ENCODE measurements at regions not wholly inside any gene's neighbourhood (a gene's known extent, or its start where the extent isn't known, plus 50 kb on each side); places are given as distances from the start of the nearest gene placed in this dataset.
"Not testable (repeated sequence)": the region's sequence is repeated elsewhere in the genome, so short reads cannot be mapped to it uniquely, and the experiment has no call there.

GRCh38 chr3:13245615-13245978 is 172.4 kb upstream of the IQSEC1 start:
- DNase-seq, result no peak

- no peak for DNase-seq
Observed at GRCh38 chr3:13243586-13243985, 170.4 kb upstream of the IQSEC1 start.

- no peak for DNase-seq
Observed at GRCh38 chr3:13242364-13242737, 169.1 kb upstream of the IQSEC1 start.

DNA sequence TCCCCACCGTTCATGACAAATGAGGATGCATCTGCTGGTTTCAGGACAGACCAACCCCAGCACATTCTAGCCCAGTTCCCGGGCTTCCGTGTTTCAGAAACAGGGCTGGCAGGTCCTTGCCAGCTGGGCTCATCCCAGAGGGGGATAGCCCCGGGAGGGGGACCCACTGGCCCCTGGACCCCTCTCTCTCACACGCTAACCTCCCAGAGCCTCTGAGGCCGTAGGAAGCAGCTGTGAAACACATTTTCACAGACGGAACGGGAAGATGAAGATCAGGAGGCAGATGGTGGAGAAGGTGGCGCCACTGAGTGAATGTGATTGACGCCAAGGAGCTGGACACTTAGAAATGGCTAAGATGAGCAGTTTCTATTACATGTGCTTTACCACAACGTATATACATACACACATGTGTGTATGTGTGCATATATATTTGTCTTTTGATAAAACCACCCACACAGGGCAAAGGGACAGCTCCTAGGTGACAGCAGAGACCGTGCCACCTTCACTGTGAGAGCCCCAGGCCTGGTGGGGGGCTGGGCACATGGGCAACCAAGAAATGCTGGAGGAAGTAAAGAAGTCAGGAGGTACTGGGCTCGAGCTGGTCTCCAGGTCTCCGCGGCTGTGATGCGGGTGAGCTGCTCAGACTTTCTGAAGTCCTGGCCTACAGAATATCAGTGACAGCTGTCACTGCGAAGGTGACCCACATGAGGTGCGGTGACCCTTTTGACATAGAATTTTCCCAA is 168.6 kb upstream of the IQSEC1 start:
- DNase-seq, result peak; percentile 4

DNA sequence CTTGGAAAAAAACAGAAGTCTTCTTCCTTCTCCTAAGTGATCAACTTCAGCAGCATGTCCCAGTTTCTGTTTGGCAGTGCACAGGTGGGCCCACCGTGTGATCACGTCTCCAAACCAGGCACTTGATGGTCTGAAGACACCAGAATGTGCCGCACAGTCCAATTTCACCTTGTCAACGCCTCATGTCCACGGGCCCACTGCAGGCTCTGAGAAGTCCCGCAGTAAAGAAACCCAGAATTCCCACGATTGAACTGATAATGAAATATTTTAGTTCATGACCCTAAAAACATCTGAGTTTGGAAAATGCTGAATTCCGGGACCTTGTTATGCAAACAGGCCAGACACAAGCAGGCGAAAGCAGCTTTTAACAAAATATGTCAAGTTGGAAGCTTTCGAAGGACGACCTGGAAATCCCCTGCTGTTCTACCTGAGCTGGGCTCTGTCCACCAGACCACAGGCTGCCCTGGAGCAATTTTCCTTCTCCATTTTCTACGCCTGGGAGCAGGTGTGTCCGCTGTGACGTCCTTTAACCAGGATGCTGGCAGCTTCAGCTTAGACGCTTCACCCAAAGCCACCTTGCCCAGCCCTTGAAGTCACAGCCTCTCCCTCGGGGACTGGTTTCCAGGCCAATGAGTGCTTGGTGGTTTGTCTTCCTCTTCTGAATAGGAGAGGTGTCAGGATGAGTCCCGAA is 167.8 kb upstream of the IQSEC1 start:
- DNase-seq, result no peak

GRCh38 chr3:13239467-13239760 is 166.2 kb upstream of the IQSEC1 start:
- DNase-seq, result no peak

DNA sequence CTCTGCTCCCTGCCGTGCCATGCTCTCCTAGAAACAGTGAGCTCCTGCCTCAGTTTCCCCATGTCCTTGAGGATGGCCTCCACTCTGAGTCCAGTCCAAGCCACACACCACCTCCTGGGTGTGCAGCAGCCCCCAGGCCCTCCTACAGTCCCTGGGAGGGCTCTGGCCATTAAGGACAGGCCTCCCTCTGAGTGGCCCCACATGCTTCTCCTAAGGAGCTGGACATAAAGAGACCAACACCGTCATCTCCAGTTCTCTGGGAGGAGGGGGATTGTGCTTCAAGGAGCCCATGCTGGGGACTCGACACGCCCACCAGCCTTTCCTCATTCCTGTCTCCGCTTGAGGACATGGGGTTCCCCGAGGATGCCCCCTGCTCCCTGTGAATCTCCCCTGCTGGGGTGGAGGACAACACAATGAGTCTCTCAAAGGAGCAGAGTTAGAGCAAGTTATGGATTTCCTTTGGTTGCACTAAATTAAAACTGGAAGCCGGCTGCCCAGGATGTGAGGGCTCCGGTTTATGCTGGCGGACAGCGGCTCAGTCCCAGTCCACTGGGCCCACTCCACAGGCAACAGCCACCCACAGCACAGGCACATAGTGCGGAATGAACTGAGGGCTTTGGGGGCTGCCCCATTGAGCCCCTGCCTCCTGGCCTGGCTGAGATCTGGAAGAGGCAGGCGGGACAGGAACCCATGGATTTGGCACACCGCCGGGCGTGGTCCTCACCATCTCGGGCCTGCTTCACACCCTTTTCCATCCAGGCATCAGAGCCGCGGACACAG is 165.6 kb upstream of the IQSEC1 start:
- DNase-seq, result no peak

- DNase-seq, result no peak
Observed at GRCh38 chr3:13237776-13238490, 164.7 kb upstream of the IQSEC1 start.

GRCh38 chr3:13236557-13237173 is 163.4 kb upstream of the IQSEC1 start:
- no peak for DNase-seq

DNA sequence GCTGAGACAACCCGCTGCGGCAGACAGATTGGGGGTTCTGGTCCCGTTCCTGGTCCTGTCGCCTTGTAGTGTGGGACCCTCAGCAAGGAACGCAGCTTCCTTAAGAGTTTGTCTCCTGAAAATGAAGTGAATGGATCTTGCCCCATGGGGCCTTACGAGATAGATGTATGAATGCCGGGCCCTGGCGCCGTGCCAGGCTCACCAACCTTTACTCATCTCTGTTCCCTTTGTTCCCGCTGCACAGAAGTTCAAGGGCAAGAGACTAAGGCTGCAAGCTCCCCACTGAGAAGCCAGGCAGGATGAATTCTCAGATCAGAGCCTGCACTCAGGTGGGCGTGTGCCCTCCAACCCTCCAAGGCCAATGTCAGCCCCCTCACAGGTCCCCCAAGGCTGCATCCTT is 162.7 kb upstream of the IQSEC1 start:
- DNase-seq, result peak; percentile 3

DNA sequence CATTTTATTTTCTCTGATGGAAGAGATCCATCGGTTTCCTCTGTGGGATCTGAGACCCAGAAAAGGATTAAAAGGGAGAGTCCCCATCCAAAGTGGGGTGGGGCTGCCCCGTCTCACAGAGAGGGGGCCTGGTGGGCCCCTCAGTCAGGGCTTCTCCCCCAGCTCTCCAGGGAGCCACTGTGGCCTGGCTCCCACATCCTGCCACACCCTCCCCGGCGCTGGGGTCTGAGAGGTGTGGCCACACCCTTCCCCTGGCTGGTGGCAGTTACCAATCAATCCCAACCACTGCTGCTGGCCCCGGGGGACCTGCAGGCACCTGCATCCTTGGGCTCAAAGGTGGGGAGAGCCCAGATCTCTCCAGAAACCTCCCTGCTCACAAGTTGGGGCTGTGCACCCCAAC is 161.8 kb upstream of the IQSEC1 start:
- no peak for DNase-seq

DNA sequence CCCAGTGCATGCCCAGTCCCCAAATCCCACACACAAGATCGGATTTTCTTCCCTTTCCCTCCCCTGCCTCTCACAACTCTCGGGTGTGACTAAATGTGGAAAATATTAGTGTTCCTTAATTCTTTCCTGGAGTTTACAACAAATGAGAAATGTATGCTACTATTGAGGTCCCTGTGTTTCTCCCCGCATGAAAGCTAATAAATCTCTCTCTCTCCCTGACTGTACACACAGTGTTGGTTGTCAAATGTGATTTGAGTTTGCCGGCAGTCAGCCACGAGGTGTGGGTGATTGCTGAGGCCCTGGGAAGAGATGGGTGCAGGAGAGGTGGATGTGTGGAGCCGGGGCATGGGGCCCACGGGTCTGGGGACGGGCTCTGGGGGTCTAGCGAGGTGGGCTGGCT is 161.4 kb upstream of the IQSEC1 start:
- no peak for DNase-seq

- DNase-seq, result no peak
Observed at GRCh38 chr3:13233487-13234485, 160.6 kb upstream of the IQSEC1 start.

DNA sequence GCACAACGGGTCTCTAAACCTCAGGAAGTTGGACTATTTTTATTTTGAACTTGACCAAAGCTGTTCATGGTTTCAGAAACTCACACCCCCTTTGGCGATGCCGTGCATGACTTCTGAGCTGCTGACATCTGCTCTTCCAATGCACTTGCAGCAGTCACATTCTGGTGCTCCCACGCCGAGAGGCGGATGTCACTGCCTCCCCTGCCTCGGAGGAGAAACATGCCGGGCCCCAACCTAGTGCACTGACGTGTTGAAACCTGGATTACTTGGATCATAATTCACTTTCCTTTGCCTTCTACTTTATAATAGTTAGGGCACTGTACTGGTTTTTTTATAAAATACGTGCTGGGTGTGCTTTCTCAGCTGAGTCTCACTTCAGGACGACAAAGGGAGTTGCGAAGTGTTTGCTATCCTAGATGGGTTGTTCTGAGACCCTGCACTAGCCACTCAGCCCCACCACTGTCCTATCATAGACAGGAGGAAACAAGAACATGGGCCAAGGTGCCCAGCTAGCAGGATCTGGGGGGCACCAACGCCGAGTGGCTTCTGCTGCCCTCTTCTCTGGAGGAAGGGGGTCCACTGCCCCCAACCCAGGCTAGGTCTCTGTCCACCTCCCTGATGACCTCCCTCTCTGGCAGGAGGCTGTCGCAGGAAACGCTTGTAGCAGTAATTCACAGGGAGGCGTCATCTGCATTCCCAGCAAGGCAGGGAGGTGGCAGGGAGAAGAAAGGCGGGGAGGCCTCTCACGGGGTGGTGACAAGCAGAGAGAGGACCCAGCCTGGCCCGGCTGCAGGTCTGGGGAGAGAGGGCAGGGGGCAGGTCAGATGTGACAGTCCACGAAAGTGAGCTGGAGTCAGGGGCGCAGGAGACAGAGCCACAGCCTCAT is 158.8 kb upstream of the IQSEC1 start:
- no peak for DNase-seq

GRCh38 chr3:13229273-13229949 is 156.2 kb upstream of the IQSEC1 start:
- DNase-seq, result peak; percentile 65

- DNase-seq, result no peak
Observed at GRCh38 chr3:13228584-13228983, 155.4 kb upstream of the IQSEC1 start.

- DNase-seq, result not testable (repeated sequence)
Observed at GRCh38 chr3:13228169-13228568, 154.9 kb upstream of the IQSEC1 start.

DNA sequence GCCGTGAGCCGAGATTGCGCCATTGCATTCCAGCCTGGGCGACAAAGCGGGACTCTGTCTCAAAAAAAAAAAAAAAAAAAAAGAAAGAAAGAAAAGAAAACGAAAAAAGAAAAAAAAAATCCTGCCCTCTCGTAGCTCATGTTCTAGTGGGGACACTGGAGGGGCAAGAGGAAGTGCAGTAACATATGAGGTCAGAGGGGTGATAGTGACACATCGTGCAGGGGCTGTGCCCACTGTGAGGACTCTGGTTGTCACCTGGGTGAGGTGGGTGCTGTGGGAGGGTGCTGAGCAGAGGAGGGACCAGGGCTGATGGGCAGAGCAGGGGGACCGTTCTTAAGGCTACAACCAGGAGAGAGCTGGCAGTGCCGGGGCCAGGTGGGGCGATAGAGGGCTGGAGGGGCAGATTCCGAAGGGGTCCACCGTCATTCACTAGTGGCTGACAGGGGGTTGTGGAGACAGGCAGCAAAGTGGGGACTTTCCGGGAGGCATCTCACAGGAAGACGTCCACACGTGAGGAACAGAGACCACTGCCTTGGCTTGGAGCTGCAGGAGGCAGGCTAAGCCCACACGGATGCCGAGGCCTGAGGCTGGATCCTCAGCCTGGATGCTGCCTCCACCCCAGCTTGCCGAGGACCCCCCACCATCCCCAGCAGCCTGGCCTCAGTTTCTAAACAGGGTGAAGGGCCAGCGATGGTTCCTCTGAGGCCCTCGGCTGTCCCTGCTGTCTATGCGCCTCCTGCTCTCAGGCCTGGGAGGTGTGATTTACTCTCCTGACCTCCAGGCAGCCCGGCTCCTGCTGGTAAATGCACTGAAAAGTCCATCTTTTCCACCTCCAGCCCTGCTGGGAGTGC is 154.3 kb upstream of the IQSEC1 start:
- DNase-seq, result no peak

DNA sequence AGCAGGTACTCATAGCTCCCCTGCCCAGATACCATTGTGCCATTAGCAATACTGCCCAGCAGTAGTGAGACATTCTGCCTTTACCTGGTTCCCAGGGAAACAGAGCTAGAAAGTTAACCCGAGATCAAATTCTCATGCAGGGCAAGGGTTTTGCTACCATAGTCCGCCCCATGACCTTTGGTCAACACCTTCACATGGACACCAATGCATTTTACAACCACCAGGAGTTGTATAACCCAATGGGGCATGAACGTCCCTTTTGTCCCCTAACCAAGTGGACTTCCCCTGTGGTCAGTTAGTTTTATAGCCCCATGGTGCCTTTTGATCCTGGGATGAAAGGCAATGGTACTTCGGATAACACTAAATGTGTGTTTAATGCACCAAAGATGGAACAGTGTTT is 151.7 kb upstream of the IQSEC1 start:
- DNase-seq, result no peak

Measured in NCI-H82 (cell line).